ENCODE measurements at regions not wholly inside any gene's neighbourhood (a gene's known extent, or its start where the extent isn't known, plus 50 kb on each side); places are given as distances from the start of the nearest gene placed in this dataset.
A peak's percentile ranks its signal among the peaks of the same experiment; 100 is the strongest.

DNA sequence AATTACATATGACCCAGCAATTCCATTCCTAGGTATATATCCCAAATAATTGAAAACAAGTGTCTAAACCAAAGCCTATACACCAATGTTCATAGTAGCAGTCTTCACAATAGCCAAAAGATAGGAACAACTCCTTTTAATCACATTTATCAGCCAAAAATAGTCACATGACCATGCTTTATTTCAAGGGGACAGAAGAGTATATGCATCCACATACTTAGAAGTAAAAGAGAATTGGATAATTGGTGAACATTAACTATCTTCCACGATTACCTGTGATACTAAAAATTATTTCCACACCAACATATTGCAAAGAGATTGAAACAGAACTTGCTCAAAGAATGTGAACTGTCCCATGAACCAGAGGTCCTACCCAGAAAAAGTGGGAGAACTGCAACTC lies 51.8 kb upstream of the FOXE1 start:
- H3K4me3 ChIP-seq (ENCODE audit: low read depth, poor library complexity, severe bottlenecking): no peak overlapping the region
- intact Hi-C loops (cut with DNase I; ENCODE audit: low total_unique reads): no loop called here
- WGBS, 2 donors: 75 to 79% methylated on average over 1 of the region's 1 CpG
- no peak for TF ChIP-seq CTCF (IDR thresholded peaks at IDR 0.05)
- no peak for TF ChIP-seq POLR2A (IDR thresholded peaks at IDR 0.05)
- DNase-seq (ENCODE audit: low spot score in 2 of 2): no peak

DNA sequence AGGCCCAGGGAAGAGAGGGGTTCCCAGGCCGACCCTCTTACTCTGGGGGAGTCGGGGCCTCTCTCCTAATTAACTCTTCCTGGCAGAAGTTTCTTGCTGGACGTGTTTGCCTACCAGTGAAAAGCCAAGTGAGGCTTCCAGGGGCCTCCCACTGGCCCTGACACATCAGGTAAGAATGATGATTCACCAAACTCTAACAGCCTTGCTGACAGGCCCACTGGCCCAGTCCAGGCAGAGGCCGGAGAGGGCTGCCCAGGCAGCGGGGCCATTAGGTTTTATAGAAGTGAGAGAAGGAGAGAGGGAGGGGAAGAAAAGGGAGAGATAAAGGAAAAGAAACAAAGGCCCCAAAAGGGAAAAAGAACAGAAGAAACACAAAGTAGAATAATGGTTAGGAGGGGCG lies 50.8 kb upstream of the FOXE1 start:
- no peak for DNase-seq (ENCODE audit: low spot score in 2 of 2)
- no peak for TF ChIP-seq POLR2A (IDR thresholded peaks at IDR 0.05)
- TF ChIP-seq CTCF (IDR thresholded peaks at IDR 0.05): no peak
- intact Hi-C loops (cut with DNase I; ENCODE audit: low total_unique reads): no loop called here
- 53 to 70% methylated on average over 6 of the region's 6 CpGs for WGBS, 2 donors
- no peak overlapping the region for H3K4me3 ChIP-seq (ENCODE audit: low read depth, poor library complexity, severe bottlenecking)

- intact Hi-C loops (cut with DNase I; ENCODE audit: low total_unique reads): no loop called here
- DNase-seq (ENCODE audit: low spot score in 2 of 2): peak; percentile 41 to 92
- no peak for TF ChIP-seq POLR2A (IDR thresholded peaks at IDR 0.05)
- TF ChIP-seq CTCF (IDR thresholded peaks at IDR 0.05): no peak
- WGBS, 2 donors: 3% methylated on average over 29 to 60 of the region's 75 CpGs
- no peak overlapping the region for H3K4me3 ChIP-seq (ENCODE audit: low read depth, poor library complexity, severe bottlenecking)
These were observed 49.6 kb upstream of the FOXE1 start for GRCh38 chr9:97803167-97804058.

Measured in lower leg skin (tissue), 4 donors.